ENCODE measurements at regions not wholly inside any gene's neighbourhood (a gene's known extent, or its start where the extent isn't known, plus 50 kb on each side); places are given as distances from the start of the nearest gene placed in this dataset.
A peak's percentile ranks its signal among the peaks of the same experiment; 100 is the strongest.

- 10% methylated on average over 2 of the region's 4 CpGs for WGBS (ENCODE audit: insufficient coverage)
- no peak overlapping the region for H3K4me2 ChIP-seq (replicated peaks; ENCODE audit: extremely low read depth, low read length, poor library complexity, severe bottlenecking)
- no peak overlapping the region for H3K27ac Mint-ChIP-seq
Measured at GRCh38 chr3:38985981-38986380, 65.8 kb downstream of the SCN11A start.

GRCh38 chr3:38985581-38985980 is 66.2 kb downstream of the SCN11A start:
- no peaks in the 10 kb centered on the region for H3K79me2 ChIP-seq (ENCODE audit: insufficient read depth, low read length)
- no peaks in the 10 kb centered on the region for H3K27me3 ChIP-seq (ENCODE audit: control insufficient read depth in 2 of 2, insufficient read depth in 2 of 2, low read length in 2 of 2)
- H3K4me1 ChIP-seq (ENCODE audit: control insufficient read depth in 1 of 2, insufficient read depth in 2 of 2, low read length in 2 of 2) = no peaks in the 10 kb centered on the region
- DNase-seq = no peak
- no peaks in the 10 kb centered on the region for H3K36me3 ChIP-seq (replicated peaks in 1 of 2; ENCODE audit: control insufficient read depth in 1 of 2, insufficient read depth in 2 of 2, low read length in 2 of 2)
- no peak overlapping the region for H2AFZ ChIP-seq (ENCODE audit: insufficient read depth, low read depth, low read length, poor library complexity, severe bottlenecking)
- Mint-ChIP-seq H3K27ac (peak overlapping the region in 1 of 7 donors; percentile 42), H3K27me3 (ENCODE audit: low read depth in 3 of 3) (peaks cover 3 to 10% (median 3%) of the 10 kb centered on the region in 3 donors), H3K36me3 (no peaks in the 10 kb centered on the region), H3K4me1 (no peaks in the 10 kb centered on the region), H3K4me3 (no peak overlapping the region), H3K9me3 (peaks cover 0 to 2% (median 0%) of the 10 kb centered on the region in 7 donors)
- no peak overlapping the region for H3K4me3 ChIP-seq (replicated peaks in 1 of 3; ENCODE audit: low read depth in 2 of 3, low read length in 3 of 3)
- H3K4me2 ChIP-seq (replicated peaks; ENCODE audit: extremely low read depth, low read length, poor library complexity, severe bottlenecking) = no peak overlapping the region
- no peak overlapping the region for H3K27ac ChIP-seq (ENCODE audit: low read depth in 1 of 2, low read length in 2 of 2)
- no peaks in the 10 kb centered on the region for H3K9me3 ChIP-seq (replicated peaks in 1 of 2; ENCODE audit: control insufficient read depth in 1 of 2, insufficient read depth in 1 of 2, low read length in 2 of 2)
- no peak for TF ChIP-seq CTCF (IDR thresholded peaks at IDR 0.05)
- H3K9ac ChIP-seq (ENCODE audit: insufficient read depth, low read length, poor library complexity, severe bottlenecking) = no peak overlapping the region
- intact Hi-C loops (cut with micrococcal nuclease) = no loop called here
- no peaks in the 10 kb centered on the region for H4K20me1 ChIP-seq (ENCODE audit: insufficient read depth, low read length)

More at GRCh38 chr3:38985981-38986380, 65.8 kb downstream of the SCN11A start:
- TF ChIP-seq CTCF (IDR thresholded peaks at IDR 0.05) = no peak
- Histone ChIP-seq H3K9me3 (replicated peaks in 1 of 2; ENCODE audit: control insufficient read depth in 1 of 2, insufficient read depth in 1 of 2, low read length in 2 of 2) (no peaks in the 10 kb centered on the region), H3K4me3 (replicated peaks in 1 of 3; ENCODE audit: low read depth in 2 of 3, low read length in 3 of 3) (no peak overlapping the region), H3K27ac (ENCODE audit: low read depth in 1 of 2, low read length in 2 of 2) (no peak overlapping the region), H3K4me1 (ENCODE audit: control insufficient read depth in 1 of 2, insufficient read depth in 2 of 2, low read length in 2 of 2) (no peaks in the 10 kb centered on the region), H4K20me1 (ENCODE audit: insufficient read depth, low read length) (no peaks in the 10 kb centered on the region), H3K79me2 (ENCODE audit: insufficient read depth, low read length) (no peaks in the 10 kb centered on the region), H3K36me3 (replicated peaks in 1 of 2; ENCODE audit: control insufficient read depth in 1 of 2, insufficient read depth in 2 of 2, low read length in 2 of 2) (no peaks in the 10 kb centered on the region), H2AFZ (ENCODE audit: insufficient read depth, low read depth, low read length, poor library complexity, severe bottlenecking) (no peak overlapping the region), H3K9ac (ENCODE audit: insufficient read depth, low read length, poor library complexity, severe bottlenecking) (no peak overlapping the region), H3K27me3 (ENCODE audit: control insufficient read depth in 2 of 2, insufficient read depth in 2 of 2, low read length in 2 of 2) (no peaks in the 10 kb centered on the region)
- H3K9me3 Mint-ChIP-seq = peaks cover 0 to 2% (median 0%) of the 10 kb centered on the region in 7 donors
- no peaks in the 10 kb centered on the region for H3K36me3 Mint-ChIP-seq
- peak in 2 of 3 donors; percentile 4 to 37 for DNase-seq
- no peak overlapping the region for H3K4me3 Mint-ChIP-seq
- intact Hi-C loops (cut with micrococcal nuclease) = no loop called here
- H3K27me3 Mint-ChIP-seq (ENCODE audit: low read depth in 3 of 3) = peaks cover 3 to 10% (median 3%) of the 10 kb centered on the region in 3 donors
- no peaks in the 10 kb centered on the region for H3K4me1 Mint-ChIP-seq

All from CD14-positive monocyte (primary cell).